ENCODE measurements at regions not wholly inside any gene's neighbourhood (a gene's known extent, or its start where the extent isn't known, plus 50 kb on each side); places are given as distances from the start of the nearest gene placed in this dataset.
A peak's percentile ranks its signal among the peaks of the same experiment; 100 is the strongest.

DNA sequence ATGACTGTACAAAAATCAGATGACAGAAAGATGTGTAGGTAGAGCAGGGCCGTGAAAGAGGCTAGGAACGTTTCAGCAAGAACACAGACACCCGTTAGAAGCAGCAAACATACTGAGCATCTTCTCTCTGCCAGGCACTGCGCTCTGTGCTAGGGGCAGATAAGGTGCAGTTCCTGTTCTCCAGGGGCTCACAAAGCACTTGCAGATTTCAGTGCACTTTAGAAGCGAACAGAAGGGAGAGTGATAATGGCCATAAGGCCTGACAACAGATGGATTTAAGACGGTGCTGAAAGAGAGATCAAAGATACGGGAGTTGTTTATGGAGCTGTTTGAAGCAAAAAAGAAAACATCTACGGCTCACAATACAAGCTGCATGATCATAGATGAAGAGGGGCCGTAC, 200.3 kb upstream of the FOXD3 start:
- DNase-seq (no peak), ATAC-seq (no peak)
- TF ChIP-seq, protein P1, sequence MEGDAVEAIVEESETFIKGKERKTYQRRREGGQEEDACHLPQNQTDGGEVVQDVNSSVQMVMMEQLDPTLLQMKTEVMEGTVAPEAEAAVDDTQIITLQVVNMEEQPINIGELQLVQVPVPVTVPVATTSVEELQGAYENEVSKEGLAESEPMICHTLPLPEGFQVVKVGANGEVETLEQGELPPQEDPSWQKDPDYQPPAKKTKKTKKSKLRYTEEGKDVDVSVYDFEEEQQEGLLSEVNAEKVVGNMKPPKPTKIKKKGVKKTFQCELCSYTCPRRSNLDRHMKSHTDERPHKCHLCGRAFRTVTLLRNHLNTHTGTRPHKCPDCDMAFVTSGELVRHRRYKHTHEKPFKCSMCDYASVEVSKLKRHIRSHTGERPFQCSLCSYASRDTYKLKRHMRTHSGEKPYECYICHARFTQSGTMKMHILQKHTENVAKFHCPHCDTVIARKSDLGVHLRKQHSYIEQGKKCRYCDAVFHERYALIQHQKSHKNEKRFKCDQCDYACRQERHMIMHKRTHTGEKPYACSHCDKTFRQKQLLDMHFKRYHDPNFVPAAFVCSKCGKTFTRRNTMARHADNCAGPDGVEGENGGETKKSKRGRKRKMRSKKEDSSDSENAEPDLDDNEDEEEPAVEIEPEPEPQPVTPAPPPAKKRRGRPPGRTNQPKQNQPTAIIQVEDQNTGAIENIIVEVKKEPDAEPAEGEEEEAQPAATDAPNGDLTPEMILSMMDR (IDR thresholded peaks at IDR 0.05), result no peak
- Histone ChIP-seq H3K36me3 (no peaks in the 10 kb centered on the region), H3K9me3 (no peaks in the 10 kb centered on the region), H3K4me3 (no peak overlapping the region), H3K27me3 (peaks cover 0 to 21% (median 0%) of the 10 kb centered on the region in 7 donors), H3K4me1 (peaks cover 0 to 6% (median 0%) of the 10 kb centered on the region in 9 donors), H3K27ac (no peak overlapping the region)
- intact Hi-C loops (cut with DNase I), result no loop called here
- 13 to 15% methylated on average over 9 of the region's 9 CpGs for WGBS, 2 donors

DNA sequence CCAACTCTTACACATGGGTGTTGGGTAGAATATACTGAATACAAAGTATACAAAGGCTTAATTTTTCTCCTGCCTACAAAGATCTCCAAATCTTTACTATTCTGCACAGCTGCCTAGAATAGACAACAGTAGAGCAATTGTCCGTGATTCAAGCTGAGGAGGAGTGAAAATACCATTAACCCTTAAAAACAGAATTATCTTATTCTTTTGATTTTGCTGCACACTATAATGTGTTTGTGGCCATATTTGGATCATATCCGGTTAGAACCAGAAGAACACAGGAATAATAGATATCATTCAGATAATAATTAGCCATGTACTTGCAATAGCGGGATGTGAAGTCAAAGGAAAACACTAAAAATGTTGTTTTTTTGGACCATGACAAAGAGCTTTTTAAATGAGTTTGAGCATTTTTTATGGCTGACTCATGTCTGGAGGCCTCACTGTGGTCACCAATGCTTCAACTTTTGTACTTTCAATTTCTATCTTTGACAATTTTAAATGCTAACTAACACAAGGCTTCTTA, 197.6 kb upstream of the FOXD3 start:
- Histone ChIP-seq H3K27me3 (peaks cover 0 to 16% (median 0%) of the 10 kb centered on the region in 7 donors), H3K9me3 (no peaks in the 10 kb centered on the region), H3K4me3 (no peak overlapping the region), H3K4me1 (peaks cover 0 to 6% (median 0%) of the 10 kb centered on the region in 9 donors), H3K27ac (peak overlapping the region in 2 of 10 donors; percentile 31 to 49), H3K36me3 (no peaks in the 10 kb centered on the region)
- intact Hi-C loops (cut with DNase I), result no loop called here
- DNase-seq (no peak), ATAC-seq (peak in 4 of 8 donors; percentile 29 to 59 (median 58))
- WGBS, 2 donors, result 46 to 62% methylated on average over 3 of the region's 3 CpGs
- TF ChIP-seq, protein P1 (IDR thresholded peaks at IDR 0.05), result no peak

DNA sequence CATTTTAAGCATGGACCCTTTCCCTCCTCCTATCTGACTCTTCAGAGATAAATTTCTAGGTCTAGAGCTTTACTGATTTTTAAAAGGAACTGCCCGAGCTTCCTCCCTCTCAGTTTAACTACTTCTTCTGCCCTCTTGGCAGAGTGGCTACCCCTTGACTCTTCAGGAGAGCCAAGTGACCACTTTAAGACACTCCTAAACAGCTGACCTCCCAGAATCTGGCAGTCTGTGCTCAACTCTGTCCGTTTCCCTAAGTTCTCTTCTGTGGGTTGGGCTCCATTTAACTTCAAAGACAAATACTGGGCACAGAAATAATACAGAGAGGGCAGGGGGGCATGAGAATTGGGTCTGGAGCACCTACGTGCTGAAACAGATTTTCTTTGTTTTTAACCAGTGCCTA, 196.3 kb upstream of the FOXD3 start:
- TF ChIP-seq, protein P1 (IDR thresholded peaks at IDR 0.05), result no peak
- no peak for ATAC-seq
- no peaks in the 10 kb centered on the region for H3K9me3 ChIP-seq
- peak overlapping the region in 2 of 10 donors; percentile 40 to 49 for H3K27ac ChIP-seq
- no peak overlapping the region for H3K4me3 ChIP-seq
- H3K4me1 ChIP-seq, result peaks cover 0 to 6% (median 0%) of the 10 kb centered on the region in 9 donors
- H3K36me3 ChIP-seq, result no peaks in the 10 kb centered on the region
- H3K27me3 ChIP-seq, result peaks cover 0 to 6% (median 0%) of the 10 kb centered on the region in 7 donors
- DNase-seq, result no peak
- intact Hi-C loops (cut with DNase I), result no loop called here
- 39 to 50% methylated on average over 3 of the region's 3 CpGs for WGBS, 2 donors

DNA sequence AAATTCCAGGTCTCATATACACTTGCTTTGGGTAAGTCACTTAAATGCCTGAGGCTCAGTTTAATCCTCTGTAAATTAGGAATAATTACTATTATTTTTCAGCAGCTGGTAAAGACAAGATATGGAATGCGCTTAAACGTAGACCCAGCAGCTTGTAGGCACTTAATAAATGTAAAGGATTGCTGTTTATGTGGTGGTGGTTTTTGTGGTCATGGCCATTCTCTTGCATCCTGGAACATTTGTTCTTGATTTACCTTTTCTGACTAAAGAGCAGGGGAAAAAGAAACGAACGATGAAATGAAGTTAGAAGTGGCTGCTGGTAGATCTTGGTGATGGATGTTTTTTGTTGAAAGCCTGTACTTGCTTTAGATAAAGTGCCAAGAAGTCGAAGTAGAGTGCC, 195.0 kb upstream of the FOXD3 start:
- TF ChIP-seq, protein P1 (IDR thresholded peaks at IDR 0.05), result no peak
- H3K27me3 ChIP-seq, result peaks cover 0 to 6% (median 0%) of the 10 kb centered on the region in 7 donors
- DNase-seq (no peak), ATAC-seq (no peak)
- no peaks in the 10 kb centered on the region for H3K4me1 ChIP-seq
- no peak overlapping the region for H3K27ac ChIP-seq
- intact Hi-C loops (cut with DNase I), result no loop called here
- no peak overlapping the region for H3K4me3 ChIP-seq
- 65 to 70% methylated on average over 5 of the region's 5 CpGs for WGBS, 2 donors
- no peaks in the 10 kb centered on the region for H3K36me3 ChIP-seq
- no peaks in the 10 kb centered on the region for H3K9me3 ChIP-seq

Data from heart right ventricle (tissue), 16 donors.